OCI-LY7 (cell line): ENCODE measurements at regions not wholly inside any gene's neighbourhood (a gene's known extent, or its start where the extent isn't known, plus 50 kb on each side); places are given as distances from the start of the nearest gene placed in this dataset.

Source experiments
- CTCF ChIP-seq: fragments of 200-600 bp; sonication (generic); conservative IDR thresholded peaks from 2 replicates; pipeline ENCODE4 v1.5.1; 2014; ENCODE audit warnings: mild to moderate bottlenecking, antibody characterized with exemption, low read length, moderate library complexity, mixed read lengths
- EZH2phosphoT487 ChIP-seq: fragments of 200-600 bp; sonication (generic); IDR thresholded peaks from 2 replicates; pipeline ENCODE4 v1.6.1; 2018; ENCODE audit warnings: low read depth, borderline replicate concordance, mild to moderate bottlenecking, mixed run types, antibody characterized with exemption, low read length, moderate library complexity, mixed read lengths

GRCh38 chr20:24227600-24227999, 239.0 kb upstream of the GGTLC1 start:
- TF ChIP-seq CTCF (no peak), EZH2phosphoT487 (no peak)
